ENCODE measurements at regions not wholly inside any gene's neighbourhood (a gene's known extent, or its start where the extent isn't known, plus 50 kb on each side); places are given as distances from the start of the nearest gene placed in this dataset.

DNA sequence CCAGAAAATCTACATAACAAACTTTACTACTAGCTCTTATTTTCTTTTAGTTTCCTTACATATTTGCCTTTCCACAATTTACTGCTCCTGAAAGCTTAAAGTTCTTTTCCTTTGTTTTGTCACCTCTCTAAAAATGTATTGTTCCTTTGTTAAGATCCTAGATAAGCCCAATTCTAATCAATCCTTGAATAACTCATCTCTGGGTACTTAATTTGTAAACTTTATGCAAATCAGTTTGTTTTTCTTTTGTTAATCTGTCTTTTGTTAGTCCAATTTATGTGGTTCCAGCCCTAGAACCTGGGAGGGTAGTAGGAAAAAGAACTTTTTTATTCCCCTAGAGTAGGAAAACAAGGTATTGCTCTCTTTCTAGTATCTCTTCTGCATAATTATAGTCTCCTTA lies 444.7 kb downstream of the PCDH10 start:
- no peaks in the 10 kb centered on the region; the same call in 1 of the 2 replicates for H3K9me3 ChIP-seq (ENCODE audit: control insufficient read depth, insufficient read depth, low read length)
- H2BK15ac ChIP-seq (ENCODE audit: low read depth, low read length), result no peak overlapping the region
- no peak overlapping the region for H3K4ac ChIP-seq (ENCODE audit: low read depth, low read length)
- ATAC-seq (ENCODE audit: low read depth), result no peak
- H3K4me2 ChIP-seq (ENCODE audit: low read depth, low read length), result no peak overlapping the region
- no peak overlapping the region for H3K56ac ChIP-seq (ENCODE audit: extremely low read depth, insufficient read depth, low read length)
- no peak overlapping the region for H3K23ac ChIP-seq (ENCODE audit: low read depth, low read length)
- no peak overlapping the region for H2BK5ac ChIP-seq (ENCODE audit: low read depth, low read length, poor library complexity, severe bottlenecking)
- no peaks in the 10 kb centered on the region for H3K4me1 ChIP-seq (ENCODE audit: control insufficient read depth, insufficient read depth, low read length)
- no peak overlapping the region for H4K8ac ChIP-seq (ENCODE audit: low read depth in 2 of 2, low read length in 2 of 2)
- DNase-seq, result no peak
- no peak overlapping the region for H2AK9ac ChIP-seq (replicated peaks; ENCODE audit: low read depth, low read length, poor library complexity)
- no peak overlapping the region for H4K5ac ChIP-seq (ENCODE audit: low read depth, low read length)
- ChIA-PET POLR2A (ENCODE audit: unreplicated experiment) (no interaction called here), CTCF (interaction anchor here (0.6 kb wide), 1 partner anchor 41 kb away, joined by 3 read pairs; no protein-coding TSS in a partner anchor)
- H2AK5ac ChIP-seq (ENCODE audit: low read depth, low read length), result no peak overlapping the region
- no peak overlapping the region for H3K4me3 ChIP-seq (ENCODE audit: insufficient read depth, low read depth, low read length)
- H3K18ac ChIP-seq (ENCODE audit: low read depth, low read length), result no peak overlapping the region
- H3K27me3 ChIP-seq (ENCODE audit: control insufficient read depth, insufficient read depth, low read length), result no peaks in the 10 kb centered on the region
- no peak overlapping the region for H2BK120ac ChIP-seq (ENCODE audit: low read depth, low read length)
- in situ Hi-C loops (cut with MboI; ENCODE audit: low sequenced_read_pairs) (no loop called here), intact Hi-C loops (cut with micrococcal nuclease) (no loop called here), dilution Hi-C loops (cut with HindIII; ENCODE audit: low sequenced_read_pairs, unreplicated experiment) (no loop called here)
- H3K9ac ChIP-seq (ENCODE audit: low read depth, low read length), result no peak overlapping the region
- no peak overlapping the region for H4K91ac ChIP-seq (ENCODE audit: insufficient read depth, low read depth, low read length)
- no peaks in the 10 kb centered on the region for H3K36me3 ChIP-seq (ENCODE audit: control insufficient read depth, insufficient read depth, low read length)
- no peak overlapping the region for H3K27ac ChIP-seq (ENCODE audit: insufficient read depth, low read length)
- H2AFZ ChIP-seq (replicated peaks; ENCODE audit: low read length, poor library complexity), result no peak overlapping the region
- H2BK20ac ChIP-seq (ENCODE audit: low read depth, low read length), result no peak overlapping the region
- no peak overlapping the region for H3K14ac ChIP-seq (replicated peaks; ENCODE audit: low read depth, low read length)
- H4K20me1 ChIP-seq (ENCODE audit: insufficient read depth, low read length), result no peaks in the 10 kb centered on the region
- no peaks in the 10 kb centered on the region for H3K79me1 ChIP-seq (ENCODE audit: low read depth in 1 of 2, low read length in 2 of 2)
- no peak for TF ChIP-seq RCOR1 (IDR thresholded peaks at IDR 0.05; ENCODE audit: insufficient replicate concordance, low read length)
- TF ChIP-seq MAZ (IDR thresholded peaks at IDR 0.05; ENCODE audit: borderline replicate concordance, low read depth, low read length), result no peak
- TF ChIP-seq, protein P1, sequence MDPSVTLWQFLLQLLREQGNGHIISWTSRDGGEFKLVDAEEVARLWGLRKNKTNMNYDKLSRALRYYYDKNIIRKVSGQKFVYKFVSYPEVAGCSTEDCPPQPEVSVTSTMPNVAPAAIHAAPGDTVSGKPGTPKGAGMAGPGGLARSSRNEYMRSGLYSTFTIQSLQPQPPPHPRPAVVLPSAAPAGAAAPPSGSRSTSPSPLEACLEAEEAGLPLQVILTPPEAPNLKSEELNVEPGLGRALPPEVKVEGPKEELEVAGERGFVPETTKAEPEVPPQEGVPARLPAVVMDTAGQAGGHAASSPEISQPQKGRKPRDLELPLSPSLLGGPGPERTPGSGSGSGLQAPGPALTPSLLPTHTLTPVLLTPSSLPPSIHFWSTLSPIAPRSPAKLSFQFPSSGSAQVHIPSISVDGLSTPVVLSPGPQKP (IDR thresholded peaks at IDR 0.05; ENCODE audit: borderline replicate concordance, low read depth, low read length), result no peak
- no peak for TF ChIP-seq MXI1 (IDR thresholded peaks at IDR 0.05; ENCODE audit: borderline replicate concordance, low read depth, low read length)
- TF ChIP-seq POLR2A (IDR thresholded peaks at IDR 0.05; ENCODE audit: low read depth, low read length), result no peak
- TF ChIP-seq CEBPB (IDR thresholded peaks at IDR 0.05; ENCODE audit: low read depth, low read length), result no peak
- TF ChIP-seq CTCF (conservative IDR thresholded peaks at IDR 0.05; ENCODE audit: low read depth, low read length), result no peak
- no peak for TF ChIP-seq CHD1 (IDR thresholded peaks at IDR 0.05; ENCODE audit: low read depth, low read length)
- TF ChIP-seq MAFK (IDR thresholded peaks at IDR 0.05; ENCODE audit: low read depth, low read length), result no peak
- TF ChIP-seq SMC3 (IDR thresholded peaks at IDR 0.05; ENCODE audit: low read depth, low read length), result no peak
- no peak for TF ChIP-seq RFX5 (IDR thresholded peaks at IDR 0.05; ENCODE audit: low read depth, low read length)
- TF ChIP-seq FOS (IDR thresholded peaks at IDR 0.05; ENCODE audit: low read depth, low read length), result no peak
- no peak for TF ChIP-seq RAD21 (IDR thresholded peaks at IDR 0.05; ENCODE audit: low read length)
- TF ChIP-seq USF2 (IDR thresholded peaks at IDR 0.05; ENCODE audit: low read depth, low read length), result no peak
- TF ChIP-seq NFE2L2 (IDR thresholded peaks at IDR 0.05; ENCODE audit: low read depth, low read length), result no peak
- TF ChIP-seq BHLHE40 (IDR thresholded peaks at IDR 0.05; ENCODE audit: low read depth, low read length), result no peak
- H3K9me1 ChIP-seq (ENCODE audit: insufficient read depth, low read length), result no peaks in the 10 kb centered on the region
- no TSS peak for BruUV-seq (replicated peaks)

All from IMR-90 (cell line).